Karpas-422 (cell line): ENCODE measurements at regions not wholly inside any gene's neighbourhood (a gene's known extent, or its start where the extent isn't known, plus 50 kb on each side); places are given as distances from the start of the nearest gene placed in this dataset.
"Not testable (repeated sequence)": the region's sequence is repeated elsewhere in the genome, so short reads cannot be mapped to it uniquely, and the experiment has no call there.

Source experiments
- DNase-seq: peaks from one replicate; pipeline ENCODE4 v3.0.0-alpha.2; 2015
- H2AFZ ChIP-seq: fragments of 200-600 bp; sonication (generic); 2 replicates; pipeline ENCODE4 v1.6.1; 2014; ENCODE audit warnings: antibody characterized with exemption, low read length, mixed read lengths
- H3K27ac ChIP-seq: fragments of 200-600 bp; sonication (generic); 2 replicates; pipeline ENCODE4 v1.5.1; 2014; ENCODE audit warnings: mild to moderate bottlenecking, low read length, moderate library complexity
- H3K27me3 ChIP-seq: fragments of 200-600 bp; sonication (generic); 2 replicates; pipeline ENCODE4 v1.6.1; 2014; ENCODE audit warnings: low read length, mixed read lengths
- H3K36me3 ChIP-seq: fragments of 200-600 bp; sonication (generic); 2 replicates; pipeline ENCODE4 v1.6.1; 2014; ENCODE audit warnings: low read length, mixed read lengths; ENCODE audit not compliant: insufficient read depth
- H3K4me1 ChIP-seq: fragments of 200-600 bp; sonication (generic); 2 replicates; pipeline ENCODE4 v1.6.1; 2014; ENCODE audit warnings: mild to moderate bottlenecking, low read length, mixed read lengths
- H3K4me2 ChIP-seq: fragments of 200-600 bp; sonication (generic); 2 replicates; pipeline ENCODE4 v1.6.1; 2014; ENCODE audit warnings: low read length, low read depth, mild to moderate bottlenecking; ENCODE audit not compliant: poor library complexity, severe bottlenecking
- H3K4me3 ChIP-seq: fragments of 200-600 bp; sonication (generic); 2 replicates; pipeline ENCODE4 v1.5.1; 2014; ENCODE audit warnings: mild to moderate bottlenecking, antibody characterized with exemption, low read length, mixed read lengths
- H3K79me2 ChIP-seq: fragments of 200-600 bp; sonication (generic); 2 replicates; pipeline ENCODE4 v1.6.1; 2014; ENCODE audit warnings: mild to moderate bottlenecking, low read length, mixed read lengths
- H3K9ac ChIP-seq: fragments of 200-600 bp; sonication (generic); 2 replicates; pipeline ENCODE4 v1.6.0; 2014; ENCODE audit warnings: low read length
- H3K9me2 ChIP-seq: fragments of 200-600 bp; sonication (generic), shearing (Covaris generic); replicated peaks from 2 replicates; pipeline ENCODE4 v1.6.0; 2014; ENCODE audit warnings: mild to moderate bottlenecking, low read length, moderate library complexity; ENCODE audit not compliant: insufficient read depth
- H3K9me3 ChIP-seq: fragments of 300-700, 200-600 bp; sonication (generic); 2 replicates; pipeline ENCODE4 v1.6.1; 2014; ENCODE audit warnings: low read length, mixed read lengths
- H4K20me1 ChIP-seq: fragments of 200-600 bp; sonication (generic); 2 replicates; pipeline ENCODE4 v1.6.1; 2014; ENCODE audit warnings: mild to moderate bottlenecking, antibody characterized with exemption, low read length, low read depth; ENCODE audit not compliant: insufficient read depth

- Histone ChIP-seq H3K79me2 (no peaks in the 10 kb centered on the region), H3K4me2 (no peak overlapping the region), H3K4me3 (no peak overlapping the region), H3K4me1 (no peaks in the 10 kb centered on the region), H3K27ac (no peak overlapping the region), H3K27me3 (no peaks in the 10 kb centered on the region), H4K20me1 (no peaks in the 10 kb centered on the region), H3K9ac (no peak overlapping the region), H3K9me2 (no peaks in the 10 kb centered on the region), H3K9me3 (no peaks in the 10 kb centered on the region), H3K36me3 (no peaks in the 10 kb centered on the region), H2AFZ (no peak overlapping the region)
- no peak for DNase-seq
These were observed 251.5 kb upstream of the MGAT5 start for GRCh38 chr2:134002391-134002790.

- no peak overlapping the region for H3K4me3 ChIP-seq
- no peaks in the 10 kb centered on the region for H3K27me3 ChIP-seq
- no peak overlapping the region for H3K4me2 ChIP-seq
- no peak for DNase-seq
- no peak overlapping the region for H3K27ac ChIP-seq
- no peaks in the 10 kb centered on the region for H4K20me1 ChIP-seq
- H3K9ac ChIP-seq: no peak overlapping the region
- no peaks in the 10 kb centered on the region for H3K9me3 ChIP-seq
- no peak overlapping the region for H2AFZ ChIP-seq
- H3K4me1 ChIP-seq: no peaks in the 10 kb centered on the region
- H3K36me3 ChIP-seq: no peaks in the 10 kb centered on the region
- H3K9me2 ChIP-seq: no peaks in the 10 kb centered on the region
- no peaks in the 10 kb centered on the region for H3K79me2 ChIP-seq
These were observed 251.0 kb upstream of the MGAT5 start for GRCh38 chr2:134002921-134003320.

GRCh38 chr2:134004467-134004866, 249.4 kb upstream of the MGAT5 start:
- Histone ChIP-seq H3K9me3 (no peaks in the 10 kb centered on the region), H3K4me1 (no peaks in the 10 kb centered on the region), H2AFZ (no peak overlapping the region), H3K9me2 (no peaks in the 10 kb centered on the region), H3K36me3 (no peaks in the 10 kb centered on the region), H4K20me1 (no peaks in the 10 kb centered on the region), H3K79me2 (no peaks in the 10 kb centered on the region), H3K4me2 (no peak overlapping the region), H3K27me3 (no peaks in the 10 kb centered on the region), H3K4me3 (no peak overlapping the region), H3K27ac (no peak overlapping the region), H3K9ac (no peak overlapping the region)
- DNase-seq: no peak

- Histone ChIP-seq H3K9me2 (no peaks in the 10 kb centered on the region), H3K27ac (no peak overlapping the region), H3K4me3 (no peak overlapping the region), H3K4me1 (no peaks in the 10 kb centered on the region), H3K27me3 (no peaks in the 10 kb centered on the region), H2AFZ (no peak overlapping the region), H3K9me3 (no peaks in the 10 kb centered on the region), H3K9ac (no peak overlapping the region), H4K20me1 (no peaks in the 10 kb centered on the region), H3K36me3 (no peaks in the 10 kb centered on the region), H3K4me2 (no peak overlapping the region), H3K79me2 (no peaks in the 10 kb centered on the region)
- no peak for DNase-seq
These were observed 245.0 kb upstream of the MGAT5 start for GRCh38 chr2:134008837-134009236.

GRCh38 chr2:134009440-134009839, 244.4 kb upstream of the MGAT5 start:
- Histone ChIP-seq H3K4me3 (no peak overlapping the region), H3K27ac (no peak overlapping the region), H3K27me3 (no peaks in the 10 kb centered on the region), H3K9me2 (no peaks in the 10 kb centered on the region), H3K4me1 (no peaks in the 10 kb centered on the region), H2AFZ (no peak overlapping the region), H3K9me3 (no peaks in the 10 kb centered on the region), H3K4me2 (no peak overlapping the region), H3K9ac (no peak overlapping the region), H3K36me3 (no peaks in the 10 kb centered on the region), H4K20me1 (no peaks in the 10 kb centered on the region), H3K79me2 (no peaks in the 10 kb centered on the region)
- DNase-seq: no peak

GRCh38 chr2:134009906-134010305, 244.0 kb upstream of the MGAT5 start:
- not testable (repeated sequence) for H3K36me3 ChIP-seq, H3K4me1 ChIP-seq, H3K9ac ChIP-seq, H3K79me2 ChIP-seq, H3K9me3 ChIP-seq, H3K9me2 ChIP-seq, H3K27me3 ChIP-seq, H2AFZ ChIP-seq, H3K4me3 ChIP-seq, H4K20me1 ChIP-seq, DNase-seq, H3K27ac ChIP-seq, H3K4me2 ChIP-seq

- no peak overlapping the region for H3K4me2 ChIP-seq
- DNase-seq: no peak
These were observed 241.8 kb upstream of the MGAT5 start for GRCh38 chr2:134011936-134012586.

GRCh38 chr2:134014196-134014960, 239.5 kb upstream of the MGAT5 start:
- no peaks in the 10 kb centered on the region for H3K4me1 ChIP-seq
- H4K20me1 ChIP-seq: no peaks in the 10 kb centered on the region
- DNase-seq: no peak
- H3K9me3 ChIP-seq: no peaks in the 10 kb centered on the region
- no peaks in the 10 kb centered on the region for H3K27me3 ChIP-seq
- no peak overlapping the region for H3K4me3 ChIP-seq
- H3K27ac ChIP-seq: no peak overlapping the region
- no peak overlapping the region for H3K9ac ChIP-seq
- no peak overlapping the region for H2AFZ ChIP-seq
- no peaks in the 10 kb centered on the region for H3K79me2 ChIP-seq
- H3K9me2 ChIP-seq: no peaks in the 10 kb centered on the region
- no peaks in the 10 kb centered on the region for H3K36me3 ChIP-seq
- no peak overlapping the region for H3K4me2 ChIP-seq

More at GRCh38 chr2:134011936-134012586, 241.8 kb upstream of the MGAT5 start:
- Histone ChIP-seq H3K36me3 (no peaks in the 10 kb centered on the region), H3K9ac (no peak overlapping the region), H3K9me2 (no peaks in the 10 kb centered on the region), H3K9me3 (no peaks in the 10 kb centered on the region), H3K4me1 (no peaks in the 10 kb centered on the region), H4K20me1 (no peaks in the 10 kb centered on the region), H3K79me2 (no peaks in the 10 kb centered on the region), H3K27ac (no peak overlapping the region), H3K4me3 (no peak overlapping the region), H3K27me3 (no peaks in the 10 kb centered on the region), H2AFZ (no peak overlapping the region)
